IPS-11a (cell line): ENCODE measurements at regions not wholly inside any gene's neighbourhood (a gene's known extent, or its start where the extent isn't known, plus 50 kb on each side); places are given as distances from the start of the nearest gene placed in this dataset.

Experiments used
- H3K4me3 ChIP-seq: one replicate; pipeline ENCODE4 v1.5.1; 2013; ENCODE audit warnings: low read depth, low read length, control low read depth

DNA sequence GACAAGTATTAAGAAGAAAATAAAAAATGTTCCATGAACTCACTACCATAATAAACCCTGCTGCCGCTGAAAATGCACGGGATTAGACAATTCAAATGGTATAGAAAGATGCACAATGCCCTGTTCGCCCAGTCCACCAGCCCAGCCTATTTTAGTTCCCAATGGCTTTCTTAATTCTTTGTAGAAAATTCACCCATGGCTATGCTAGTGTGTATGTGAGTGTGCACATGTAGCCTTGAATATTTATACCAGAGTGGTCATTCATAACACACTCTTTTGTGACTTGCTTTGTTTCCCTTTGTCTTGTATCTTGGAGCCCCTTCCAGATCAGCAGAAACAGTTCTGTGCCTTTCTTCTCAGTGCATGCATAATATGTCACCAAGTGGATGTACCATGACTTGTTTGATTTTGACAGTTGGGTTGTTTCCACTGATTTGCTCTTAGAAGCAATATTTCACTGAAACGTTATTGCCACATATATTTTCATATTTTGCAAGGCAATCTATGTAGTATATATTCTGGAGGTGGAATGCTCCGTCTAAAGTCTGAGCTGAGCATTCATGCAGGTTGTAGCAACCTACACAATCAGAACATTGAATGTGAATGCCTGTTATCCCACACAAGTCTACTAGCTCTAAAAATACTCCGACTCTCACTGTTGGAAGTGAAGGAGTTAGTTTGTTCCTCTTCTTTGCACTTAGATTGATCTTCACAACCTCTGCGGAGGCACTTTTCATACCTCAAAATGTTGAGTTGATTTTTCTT, 383.0 kb upstream of the EEF2KMT start:
- H3K4me3 ChIP-seq, result no peak overlapping the region

DNA sequence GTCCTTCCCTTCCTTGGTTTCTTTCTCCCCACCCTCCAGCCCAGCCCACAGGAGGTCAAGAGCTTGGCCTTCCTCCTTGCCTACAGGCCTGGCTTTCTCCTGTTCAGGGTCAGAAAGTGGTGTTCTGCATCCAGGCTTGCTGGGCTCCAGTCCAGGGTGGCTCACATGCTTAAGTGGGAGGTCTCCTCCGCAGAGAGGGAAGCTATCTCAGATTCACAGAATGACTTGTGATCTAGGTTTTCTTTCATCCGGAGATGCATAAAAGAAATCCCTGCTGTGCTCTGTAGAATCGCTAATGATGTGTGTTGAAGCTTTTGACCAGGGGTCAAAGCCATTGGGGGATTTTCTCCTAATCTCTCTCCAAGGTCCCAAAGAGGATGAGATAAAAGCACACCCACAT, 382.3 kb upstream of the EEF2KMT start:
- no peak overlapping the region for H3K4me3 ChIP-seq

DNA sequence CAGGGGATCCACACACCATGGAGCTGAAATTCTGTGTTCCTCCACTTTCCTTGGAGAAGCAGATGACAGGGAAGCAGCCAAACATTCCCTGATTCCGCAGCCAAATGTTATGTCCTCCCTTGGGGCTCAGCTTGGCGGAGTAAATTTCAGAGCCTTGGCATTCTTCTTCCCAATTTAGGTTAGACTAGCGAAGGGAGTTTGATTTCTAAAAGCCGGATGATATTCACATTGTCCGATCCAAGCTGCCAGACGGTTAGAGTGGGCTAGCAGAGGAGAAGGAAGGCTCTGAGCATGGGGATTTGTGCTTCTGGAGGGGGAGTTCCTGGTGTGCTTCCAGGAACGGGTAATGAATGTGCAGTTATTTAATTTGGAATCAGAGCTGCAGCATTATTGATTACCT, 380.4 kb upstream of the EEF2KMT start:
- no peak overlapping the region for H3K4me3 ChIP-seq

DNA sequence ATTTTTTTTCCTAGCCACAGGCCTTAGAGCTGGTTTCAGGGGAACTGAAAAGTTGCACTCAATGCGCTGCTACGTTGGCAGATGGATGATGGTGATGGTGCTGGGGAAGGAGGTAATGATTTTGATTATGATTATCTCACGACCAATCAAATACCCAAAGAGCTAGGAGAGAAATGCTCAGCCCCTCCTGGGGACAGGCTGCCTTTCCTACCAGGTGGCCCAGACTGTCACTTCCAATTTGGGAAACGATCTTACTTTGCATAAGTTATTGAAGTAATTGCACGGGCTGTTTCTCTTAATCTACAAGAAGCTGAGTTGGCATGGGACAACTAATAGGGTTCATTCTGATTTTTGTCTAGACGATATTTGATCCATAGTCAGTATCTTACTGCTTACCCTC, 379.7 kb upstream of the EEF2KMT start:
- H3K4me3 ChIP-seq, result no peak overlapping the region

DNA sequence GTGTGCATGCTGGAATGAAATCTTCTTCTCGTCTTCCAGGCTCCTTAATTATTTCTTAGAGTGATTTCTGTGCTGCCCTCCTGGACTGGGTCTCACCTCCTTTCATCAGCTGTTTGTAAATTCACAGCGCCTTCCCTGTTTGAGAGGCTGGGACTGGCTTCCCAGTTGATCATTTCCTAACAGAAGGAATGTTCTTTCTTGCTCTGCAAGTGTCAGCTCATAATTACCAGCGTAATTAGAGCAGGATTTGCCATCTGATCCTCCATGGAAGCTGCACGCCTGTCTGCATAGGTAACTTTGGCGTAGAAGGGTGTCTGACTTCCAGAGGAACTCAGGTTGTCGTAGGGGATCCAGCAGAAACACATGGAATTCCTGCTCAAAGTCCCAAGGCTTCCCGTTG, 375.0 kb upstream of the EEF2KMT start:
- no peak overlapping the region for H3K4me3 ChIP-seq

DNA sequence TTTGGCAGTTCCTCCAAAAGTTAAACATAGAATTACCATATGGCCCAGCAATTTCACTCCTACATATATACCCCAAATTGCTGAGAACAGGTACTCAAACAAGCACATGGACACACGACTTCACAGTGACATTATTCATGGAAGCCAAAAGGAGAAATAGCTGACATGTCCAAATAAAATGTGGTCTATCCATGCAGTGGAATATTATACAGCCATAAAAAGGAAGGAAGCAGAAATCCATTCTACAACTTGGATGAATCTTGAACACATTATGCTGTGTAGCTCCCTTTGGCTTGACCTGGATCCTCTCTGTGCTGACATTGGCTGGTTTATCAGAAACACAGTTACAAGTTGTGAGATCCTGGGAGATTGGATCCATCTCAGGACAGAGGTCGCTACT, 370.9 kb upstream of the EEF2KMT start:
- H3K4me3 ChIP-seq, result no peak overlapping the region

- H3K4me3 ChIP-seq, result no peak overlapping the region
Measured at GRCh38 chr16:5467552-5467951, 370.0 kb upstream of the EEF2KMT start.

DNA sequence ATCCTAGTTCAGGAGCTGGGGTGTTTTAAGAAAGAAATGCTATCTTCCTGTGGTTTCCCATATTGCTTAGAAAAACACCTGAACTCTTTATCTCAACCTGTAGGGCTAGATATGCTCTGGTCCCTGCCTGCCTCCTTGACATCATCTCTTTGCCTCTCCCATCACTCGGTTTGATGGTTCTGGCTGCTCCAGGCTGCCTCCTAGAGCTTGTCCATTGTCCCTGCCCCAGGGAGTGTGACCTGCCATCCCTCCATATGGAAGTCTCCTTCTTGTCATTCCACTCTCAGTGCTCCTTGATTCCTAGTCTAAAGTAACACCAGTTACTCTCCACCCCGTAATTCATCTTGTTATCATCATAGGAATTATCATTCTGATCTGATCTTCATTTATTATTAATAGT, 369.0 kb upstream of the EEF2KMT start:
- no peak overlapping the region for H3K4me3 ChIP-seq

DNA sequence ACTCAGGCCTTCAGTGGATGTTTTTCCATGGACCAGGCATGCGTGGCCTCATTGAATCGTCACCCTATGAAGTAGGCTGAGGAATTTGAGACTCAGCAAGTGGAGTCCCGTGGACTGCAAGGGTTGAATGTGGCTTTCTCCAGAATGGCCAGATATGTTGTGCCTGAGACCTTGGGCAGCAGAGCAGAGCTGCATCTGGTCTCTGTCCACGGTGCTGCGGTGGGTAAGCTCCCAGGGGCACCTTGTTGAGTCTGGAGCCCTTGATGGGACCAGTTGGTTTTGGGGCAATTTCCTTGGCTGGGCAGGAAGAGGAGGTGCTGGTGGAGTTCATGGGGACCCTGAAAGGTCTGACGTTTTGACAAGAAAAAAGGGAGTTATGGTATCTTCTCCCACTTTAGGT, 368.1 kb upstream of the EEF2KMT start:
- no peak overlapping the region for H3K4me3 ChIP-seq

DNA sequence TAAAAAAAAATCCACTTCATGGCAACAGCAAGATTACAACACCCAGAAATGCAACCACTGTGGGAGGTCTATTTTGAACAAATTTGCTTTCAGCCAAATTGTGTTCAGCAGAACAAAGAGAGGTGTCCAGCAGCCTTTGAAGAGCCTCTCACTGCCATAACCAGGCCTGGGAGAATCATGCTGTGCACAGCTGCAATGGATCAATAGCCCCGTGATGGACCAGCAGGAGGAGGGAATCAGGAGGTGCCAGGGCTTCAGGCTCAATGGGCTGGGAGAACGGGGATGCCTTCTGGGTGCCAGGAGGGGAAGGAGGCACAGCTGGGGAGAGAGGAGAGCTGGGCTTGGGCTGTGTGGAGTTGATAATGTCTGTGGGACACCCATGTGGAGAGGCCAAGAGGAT, 366.2 kb upstream of the EEF2KMT start:
- no peak overlapping the region for H3K4me3 ChIP-seq

- H3K4me3 ChIP-seq, result no peak overlapping the region
Measured at GRCh38 chr16:5461574-5461973, 364.0 kb upstream of the EEF2KMT start.

- no peak overlapping the region for H3K4me3 ChIP-seq
Measured at GRCh38 chr16:5461141-5461540, 363.5 kb upstream of the EEF2KMT start.

- H3K4me3 ChIP-seq, result no peak overlapping the region
Measured at GRCh38 chr16:5460701-5461100, 363.1 kb upstream of the EEF2KMT start.

DNA sequence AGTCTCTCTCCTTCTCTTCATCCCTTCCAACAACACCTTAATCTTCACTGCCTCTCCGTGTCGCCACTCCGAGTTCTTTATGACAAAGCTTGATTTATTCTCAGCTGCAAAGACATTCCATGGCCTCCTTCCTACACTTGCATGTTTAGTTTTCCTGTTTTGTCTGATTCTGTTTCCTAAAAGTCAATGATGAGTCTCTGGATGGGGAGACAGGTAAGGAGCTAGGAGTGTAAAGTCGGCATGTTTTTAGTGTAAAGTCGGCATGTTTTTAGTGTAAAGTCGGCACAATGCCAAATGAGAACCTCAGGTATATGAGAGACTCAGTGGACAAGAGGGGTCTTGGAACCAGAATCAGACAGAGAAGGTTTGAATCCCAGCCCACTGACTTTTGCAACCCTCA, 362.3 kb upstream of the EEF2KMT start:
- H3K4me3 ChIP-seq, result no peak overlapping the region

- no peak overlapping the region for H3K4me3 ChIP-seq
Measured at GRCh38 chr16:5455110-5455509, 357.5 kb upstream of the EEF2KMT start.

- no peak overlapping the region for H3K4me3 ChIP-seq
Measured at GRCh38 chr16:5454349-5454748, 356.8 kb upstream of the EEF2KMT start.

GRCh38 chr16:5451641-5452040, 354.0 kb upstream of the EEF2KMT start:
- no peak overlapping the region for H3K4me3 ChIP-seq

DNA sequence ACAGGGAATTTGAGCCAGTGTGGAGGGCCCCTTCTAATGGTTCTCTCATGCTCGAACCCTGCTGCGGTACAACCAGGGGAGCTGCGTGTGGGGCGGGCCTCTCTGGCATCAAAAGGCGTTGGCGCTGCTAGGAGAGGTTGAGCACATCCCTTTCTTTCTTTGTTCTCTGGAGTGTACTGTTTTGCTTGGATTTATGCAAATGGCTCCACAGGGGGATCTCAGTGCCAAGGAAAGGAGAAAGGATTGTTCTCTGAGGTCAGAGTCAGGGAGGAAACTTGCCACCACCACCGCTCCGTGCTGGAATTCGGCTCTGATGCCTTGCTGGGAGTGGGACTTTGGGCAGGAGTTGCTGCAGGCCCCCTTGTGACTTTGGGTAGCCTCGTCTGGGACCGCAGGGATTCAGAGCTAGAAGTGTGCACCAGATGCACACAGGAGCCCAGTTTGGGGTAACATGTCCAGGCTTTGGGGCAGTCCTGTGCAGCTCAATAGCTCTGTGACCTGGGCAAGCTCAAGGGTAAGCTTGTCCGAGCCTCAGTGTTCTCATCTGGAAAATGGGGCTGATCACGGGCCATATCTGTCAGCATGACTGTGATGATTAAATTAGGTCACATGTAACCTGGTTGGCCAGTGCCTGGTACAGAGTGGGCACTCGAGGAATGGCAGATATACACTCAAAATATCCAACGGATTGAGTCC, 353.0 kb upstream of the EEF2KMT start:
- no peak overlapping the region for H3K4me3 ChIP-seq

- H3K4me3 ChIP-seq, result no peak overlapping the region
Measured at GRCh38 chr16:5449901-5450300, 352.3 kb upstream of the EEF2KMT start.

DNA sequence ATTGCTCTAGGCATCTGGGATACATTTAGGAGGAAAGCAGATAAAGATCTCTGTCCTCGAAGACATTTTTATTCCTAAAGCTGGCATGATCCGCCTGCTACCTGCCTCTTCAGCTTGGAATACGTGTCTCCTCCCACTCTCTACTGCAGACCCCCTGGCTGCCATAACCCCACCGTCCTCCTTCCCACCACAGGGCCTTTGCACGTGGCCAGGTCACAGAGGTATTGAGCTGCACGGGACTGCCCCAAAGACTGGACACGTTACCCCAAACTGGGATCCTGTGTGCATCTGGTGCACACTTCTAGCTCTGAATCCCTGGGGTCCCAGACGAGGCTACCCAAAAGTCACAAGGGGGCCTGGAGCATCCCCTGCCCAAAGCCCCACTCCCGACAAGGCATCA, 351.2 kb upstream of the EEF2KMT start:
- H3K4me3 ChIP-seq, result no peak overlapping the region

- no peak overlapping the region for H3K4me3 ChIP-seq
Measured at GRCh38 chr16:5447734-5448133, 350.1 kb upstream of the EEF2KMT start.

DNA sequence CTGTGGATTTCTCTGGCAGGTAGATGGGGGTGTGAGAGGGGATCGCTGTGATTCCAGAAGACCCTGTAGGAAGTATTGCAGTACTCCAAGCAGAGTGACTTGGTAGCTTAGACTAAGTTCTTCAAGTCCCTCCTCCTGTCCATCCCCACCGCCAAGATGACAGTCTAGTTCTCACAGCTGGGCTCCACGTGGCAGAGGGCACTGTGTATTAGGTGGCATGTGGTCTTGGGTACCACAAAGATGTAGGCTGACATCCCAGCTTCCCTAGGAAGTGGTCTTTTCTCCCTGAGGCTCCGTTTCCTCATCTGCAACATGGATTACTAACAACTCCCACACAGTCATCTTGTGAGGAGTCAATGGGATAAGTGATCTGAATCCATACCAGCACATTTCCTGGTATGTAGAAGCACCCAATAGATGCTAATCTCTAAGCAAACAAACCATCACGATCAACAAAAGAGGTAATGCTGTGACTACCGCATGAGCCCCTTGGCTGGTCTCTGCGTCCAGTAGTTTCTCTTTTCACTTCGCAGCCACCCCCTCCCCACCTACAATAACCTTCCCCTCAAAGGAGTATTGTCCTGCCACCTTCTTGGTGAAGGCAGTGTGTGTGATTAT, 349.1 kb upstream of the EEF2KMT start:
- no peak overlapping the region for H3K4me3 ChIP-seq
